ENCODE measurements at regions not wholly inside any gene's neighbourhood (a gene's known extent, or its start where the extent isn't known, plus 50 kb on each side); places are given as distances from the start of the nearest gene placed in this dataset.

GRCh38 chr18:77529492-77530176 lies 280.0 kb downstream of the GALR1 start:
- no peak for TF ChIP-seq GLIS3 (CRISPR knock-in tag; IDR thresholded peaks at IDR 0.05)
- no peak for TF ChIP-seq TCF4 (CRISPR knock-in tag; IDR thresholded peaks at IDR 0.05; ENCODE audit: borderline replicate concordance)
- TF ChIP-seq CREB5 (CRISPR knock-in tag; IDR thresholded peaks at IDR 0.05; ENCODE audit: low read depth), result no peak
- TF ChIP-seq, protein P1, sequence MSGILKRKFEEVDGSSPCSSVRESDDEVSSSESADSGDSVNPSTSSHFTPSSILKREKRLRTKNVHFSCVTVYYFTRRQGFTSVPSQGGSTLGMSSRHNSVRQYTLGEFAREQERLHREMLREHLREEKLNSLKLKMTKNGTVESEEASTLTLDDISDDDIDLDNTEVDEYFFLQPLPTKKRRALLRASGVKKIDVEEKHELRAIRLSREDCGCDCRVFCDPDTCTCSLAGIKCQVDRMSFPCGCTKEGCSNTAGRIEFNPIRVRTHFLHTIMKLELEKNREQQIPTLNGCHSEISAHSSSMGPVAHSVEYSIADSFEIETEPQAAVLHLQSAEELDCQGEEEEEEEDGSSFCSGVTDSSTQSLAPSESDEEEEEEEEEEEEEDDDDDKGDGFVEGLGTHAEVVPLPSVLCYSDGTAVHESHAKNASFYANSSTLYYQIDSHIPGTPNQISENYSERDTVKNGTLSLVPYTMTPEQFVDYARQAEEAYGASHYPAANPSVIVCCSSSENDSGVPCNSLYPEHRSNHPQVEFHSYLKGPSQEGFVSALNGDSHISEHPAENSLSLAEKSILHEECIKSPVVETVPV (CRISPR knock-in tag; IDR thresholded peaks at IDR 0.05), result no peak
- TF ChIP-seq TOX (CRISPR knock-in tag; IDR thresholded peaks at IDR 0.05; ENCODE audit: borderline replicate concordance), result no peak
- no peak for TF ChIP-seq ISL1 (CRISPR knock-in tag; IDR thresholded peaks at IDR 0.05)
- TF ChIP-seq OSR1 (CRISPR knock-in tag; IDR thresholded peaks at IDR 0.05), result no peak
- no peak for TF ChIP-seq SNAI2 (CRISPR knock-in tag; IDR thresholded peaks at IDR 0.05)
- TF ChIP-seq PPARA (CRISPR knock-in tag; IDR thresholded peaks at IDR 0.05; ENCODE audit: borderline replicate concordance), result no peak
- TF ChIP-seq, protein P2, sequence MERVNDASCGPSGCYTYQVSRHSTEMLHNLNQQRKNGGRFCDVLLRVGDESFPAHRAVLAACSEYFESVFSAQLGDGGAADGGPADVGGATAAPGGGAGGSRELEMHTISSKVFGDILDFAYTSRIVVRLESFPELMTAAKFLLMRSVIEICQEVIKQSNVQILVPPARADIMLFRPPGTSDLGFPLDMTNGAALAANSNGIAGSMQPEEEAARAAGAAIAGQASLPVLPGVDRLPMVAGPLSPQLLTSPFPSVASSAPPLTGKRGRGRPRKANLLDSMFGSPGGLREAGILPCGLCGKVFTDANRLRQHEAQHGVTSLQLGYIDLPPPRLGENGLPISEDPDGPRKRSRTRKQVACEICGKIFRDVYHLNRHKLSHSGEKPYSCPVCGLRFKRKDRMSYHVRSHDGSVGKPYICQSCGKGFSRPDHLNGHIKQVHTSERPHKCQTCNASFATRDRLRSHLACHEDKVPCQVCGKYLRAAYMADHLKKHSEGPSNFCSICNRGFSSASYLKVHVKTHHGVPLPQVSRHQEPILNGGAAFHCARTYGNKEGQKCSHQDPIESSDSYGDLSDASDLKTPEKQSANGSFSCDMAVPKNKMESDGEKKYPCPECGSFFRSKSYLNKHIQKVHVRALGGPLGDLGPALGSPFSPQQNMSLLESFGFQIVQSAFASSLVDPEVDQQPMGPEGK (CRISPR knock-in tag; IDR thresholded peaks at IDR 0.05; ENCODE audit: borderline replicate concordance), result no peak
- no peak for TF ChIP-seq BACH2 (CRISPR knock-in tag; IDR thresholded peaks at IDR 0.05; ENCODE audit: borderline replicate concordance)
- no peak for TF ChIP-seq CSDC2 (CRISPR knock-in tag; IDR thresholded peaks at IDR 0.05)
- no peak for TF ChIP-seq POU6F1 (CRISPR knock-in tag; IDR thresholded peaks at IDR 0.05; ENCODE audit: borderline replicate concordance, low read depth)
- ATAC-seq, result no peak

DNA sequence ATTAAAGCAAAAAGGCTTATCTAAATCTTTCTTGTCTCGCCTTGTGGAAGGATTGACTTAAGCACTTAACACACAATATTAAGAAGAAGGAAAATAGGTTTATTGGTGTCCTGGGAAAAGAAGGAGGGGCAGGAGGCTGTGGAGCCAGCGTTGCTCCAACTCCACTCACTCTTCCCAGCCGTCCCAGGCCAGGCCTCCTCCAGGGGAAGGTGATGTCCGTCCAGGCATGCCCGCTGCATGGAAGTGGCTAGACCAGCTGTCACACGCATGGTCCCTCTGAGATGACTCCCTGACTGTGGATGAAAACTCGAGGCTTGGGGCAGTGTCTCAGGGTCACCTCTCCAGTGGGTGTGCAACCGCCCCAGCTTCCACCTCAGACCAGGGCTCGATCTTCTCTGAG lies 281.1 kb downstream of the GALR1 start:
- ATAC-seq, result no peak
- TF ChIP-seq TCF4 (CRISPR knock-in tag; IDR thresholded peaks at IDR 0.05; ENCODE audit: borderline replicate concordance) (no peak), ESRRG (CRISPR knock-in tag; IDR thresholded peaks at IDR 0.05) (no peak), ARNTL (CRISPR knock-in tag; IDR thresholded peaks at IDR 0.05; ENCODE audit: borderline replicate concordance, low read depth) (no peak), CSDC2 (CRISPR knock-in tag; IDR thresholded peaks at IDR 0.05) (no peak), PPARA (CRISPR knock-in tag; IDR thresholded peaks at IDR 0.05; ENCODE audit: borderline replicate concordance) (no peak), TOX (CRISPR knock-in tag; IDR thresholded peaks at IDR 0.05; ENCODE audit: borderline replicate concordance) (no peak), GLIS3 (CRISPR knock-in tag; IDR thresholded peaks at IDR 0.05) (no peak), ZFP3 (CRISPR knock-in tag; IDR thresholded peaks at IDR 0.05) (no peak), ZC3H10 (CRISPR knock-in tag; IDR thresholded peaks at IDR 0.05) (no peak), ZNF8 (CRISPR knock-in tag; IDR thresholded peaks at IDR 0.05) (no peak), POU6F1 (CRISPR knock-in tag; IDR thresholded peaks at IDR 0.05; ENCODE audit: borderline replicate concordance, low read depth) (no peak), ZNF70 (CRISPR knock-in tag; IDR thresholded peaks at IDR 0.05) (no peak), ZFP30 (CRISPR knock-in tag; IDR thresholded peaks at IDR 0.05) (no peak), ZNF565 (CRISPR knock-in tag; conservative IDR thresholded peaks at IDR 0.05; ENCODE audit: low read depth) (no peak), BACH2 (CRISPR knock-in tag; IDR thresholded peaks at IDR 0.05; ENCODE audit: borderline replicate concordance) (no peak), CREB5 (CRISPR knock-in tag; IDR thresholded peaks at IDR 0.05; ENCODE audit: low read depth) (no peak), ISL1 (CRISPR knock-in tag; IDR thresholded peaks at IDR 0.05) (no peak)
- TF ChIP-seq, protein P3, sequence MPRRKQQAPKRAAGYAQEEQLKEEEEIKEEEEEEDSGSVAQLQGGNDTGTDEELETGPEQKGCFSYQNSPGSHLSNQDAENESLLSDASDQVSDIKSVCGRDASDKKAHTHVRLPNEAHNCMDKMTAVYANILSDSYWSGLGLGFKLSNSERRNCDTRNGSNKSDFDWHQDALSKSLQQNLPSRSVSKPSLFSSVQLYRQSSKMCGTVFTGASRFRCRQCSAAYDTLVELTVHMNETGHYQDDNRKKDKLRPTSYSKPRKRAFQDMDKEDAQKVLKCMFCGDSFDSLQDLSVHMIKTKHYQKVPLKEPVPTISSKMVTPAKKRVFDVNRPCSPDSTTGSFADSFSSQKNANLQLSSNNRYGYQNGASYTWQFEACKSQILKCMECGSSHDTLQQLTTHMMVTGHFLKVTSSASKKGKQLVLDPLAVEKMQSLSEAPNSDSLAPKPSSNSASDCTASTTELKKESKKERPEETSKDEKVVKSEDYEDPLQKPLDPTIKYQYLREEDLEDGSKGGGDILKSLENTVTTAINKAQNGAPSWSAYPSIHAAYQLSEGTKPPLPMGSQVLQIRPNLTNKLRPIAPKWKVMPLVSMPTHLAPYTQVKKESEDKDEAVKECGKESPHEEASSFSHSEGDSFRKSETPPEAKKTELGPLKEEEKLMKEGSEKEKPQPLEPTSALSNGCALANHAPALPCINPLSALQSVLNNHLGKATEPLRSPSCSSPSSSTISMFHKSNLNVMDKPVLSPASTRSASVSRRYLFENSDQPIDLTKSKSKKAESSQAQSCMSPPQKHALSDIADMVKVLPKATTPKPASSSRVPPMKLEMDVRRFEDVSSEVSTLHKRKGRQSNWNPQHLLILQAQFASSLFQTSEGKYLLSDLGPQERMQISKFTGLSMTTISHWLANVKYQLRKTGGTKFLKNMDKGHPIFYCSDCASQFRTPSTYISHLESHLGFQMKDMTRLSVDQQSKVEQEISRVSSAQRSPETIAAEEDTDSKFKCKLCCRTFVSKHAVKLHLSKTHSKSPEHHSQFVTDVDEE (CRISPR knock-in tag; IDR thresholded peaks at IDR 0.05), result no peak
- TF ChIP-seq, protein P2 (CRISPR knock-in tag; IDR thresholded peaks at IDR 0.05; ENCODE audit: borderline replicate concordance), result no peak
- TF ChIP-seq, protein P1 (CRISPR knock-in tag; IDR thresholded peaks at IDR 0.05), result no peak
